B cell (primary cell): ENCODE measurements at regions not wholly inside any gene's neighbourhood (a gene's known extent, or its start where the extent isn't known, plus 50 kb on each side); places are given as distances from the start of the nearest gene placed in this dataset.

Source experiments
- EZH2 ChIP-seq: IDR thresholded peaks from 2 replicates; pipeline ENCODE4 v1.6.1; 2012; ENCODE audit warnings: borderline replicate concordance, low read depth, mild to moderate bottlenecking, moderate library complexity, low read length; ENCODE audit not compliant: insufficient read depth, poor library complexity, severe bottlenecking
- TF ChIP-seq, protein P1 (sequence below): fragments of 200-600 bp; IDR thresholded peaks from one replicate; pipeline ENCODE4 v1.8.0; 2022; ENCODE audit warnings: antibody characterized with exemption, mild to moderate bottlenecking

- TF ChIP-seq, protein P1, sequence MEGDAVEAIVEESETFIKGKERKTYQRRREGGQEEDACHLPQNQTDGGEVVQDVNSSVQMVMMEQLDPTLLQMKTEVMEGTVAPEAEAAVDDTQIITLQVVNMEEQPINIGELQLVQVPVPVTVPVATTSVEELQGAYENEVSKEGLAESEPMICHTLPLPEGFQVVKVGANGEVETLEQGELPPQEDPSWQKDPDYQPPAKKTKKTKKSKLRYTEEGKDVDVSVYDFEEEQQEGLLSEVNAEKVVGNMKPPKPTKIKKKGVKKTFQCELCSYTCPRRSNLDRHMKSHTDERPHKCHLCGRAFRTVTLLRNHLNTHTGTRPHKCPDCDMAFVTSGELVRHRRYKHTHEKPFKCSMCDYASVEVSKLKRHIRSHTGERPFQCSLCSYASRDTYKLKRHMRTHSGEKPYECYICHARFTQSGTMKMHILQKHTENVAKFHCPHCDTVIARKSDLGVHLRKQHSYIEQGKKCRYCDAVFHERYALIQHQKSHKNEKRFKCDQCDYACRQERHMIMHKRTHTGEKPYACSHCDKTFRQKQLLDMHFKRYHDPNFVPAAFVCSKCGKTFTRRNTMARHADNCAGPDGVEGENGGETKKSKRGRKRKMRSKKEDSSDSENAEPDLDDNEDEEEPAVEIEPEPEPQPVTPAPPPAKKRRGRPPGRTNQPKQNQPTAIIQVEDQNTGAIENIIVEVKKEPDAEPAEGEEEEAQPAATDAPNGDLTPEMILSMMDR, result no peak
- TF ChIP-seq EZH2, result no peak
Observed at GRCh38 chrX:16357902-16358301, 190.6 kb downstream of the MAGEB17 start.
